Fibroblast of lung (primary cell): ENCODE measurements at regions not wholly inside any gene's neighbourhood (a gene's known extent, or its start where the extent isn't known, plus 50 kb on each side); places are given as distances from the start of the nearest gene placed in this dataset.

ENCODE experiments used
- DNase-seq, 2 donors: peaks; one replicate each; pipeline versions ENCODE4 v3.0.0 to v3.0.0-alpha.2; 2010; ENCODE audit warnings: low read depth in 2 of 2
- H2AFZ ChIP-seq: 2 replicates; pipeline ENCODE4 v1.5.1; 2012; ENCODE audit warnings: low read length, control low read depth, inconsistent platforms
- H3K27ac ChIP-seq: 2 replicates; pipeline ENCODE4 v1.5.1; 2011; ENCODE audit warnings: low read length, control low read depth; ENCODE audit not compliant: insufficient read depth
- H3K27me3 ChIP-seq: 2 replicates; pipeline ENCODE4 v1.5.1; 2011; ENCODE audit warnings: mild to moderate bottlenecking, low read length; ENCODE audit not compliant: control insufficient read depth, insufficient read depth
- H3K36me3 ChIP-seq: 2 replicates; pipeline ENCODE4 v1.5.1; 2011; ENCODE audit warnings: low read length; ENCODE audit not compliant: control insufficient read depth, insufficient read depth
- H3K4me1 ChIP-seq: 2 replicates; pipeline ENCODE4 v1.5.1; 2011; ENCODE audit warnings: low read length; ENCODE audit not compliant: control insufficient read depth, insufficient read depth; ENCODE audit errors: extremely low read depth
- H3K4me2 ChIP-seq: 2 replicates; pipeline ENCODE4 v1.5.1; 2011; ENCODE audit warnings: low read length, control low read depth; ENCODE audit not compliant: insufficient read depth; ENCODE audit errors: extremely low read depth
- H3K4me3 ChIP-seq, 4 experiments: fragments of 200-600 bp in 1 of 4; sonication (generic) in 1 of 4; replicated peaks in 1 of 4; 2 replicates each; pipeline ENCODE4 v1.5.1; 2011 to 2016; ENCODE audit warnings: low read length in 4 of 4, low read depth in 3 of 4, mild to moderate bottlenecking in 3 of 4, control low read depth in 2 of 4, inconsistent platforms in 1 of 4, mixed read lengths in 1 of 4; ENCODE audit not compliant: insufficient read depth in 1 of 4; ENCODE audit errors: control extremely low read depth in 1 of 4
- H3K79me2 ChIP-seq: 2 replicates; pipeline ENCODE4 v1.5.1; 2012; ENCODE audit warnings: mild to moderate bottlenecking, low read length, inconsistent platforms; ENCODE audit not compliant: control insufficient read depth, insufficient read depth
- H3K9ac ChIP-seq: 2 replicates; pipeline ENCODE4 v1.5.1; 2011; ENCODE audit warnings: mild to moderate bottlenecking, low read length, control low read depth; ENCODE audit not compliant: insufficient read depth
- H3K9me3 ChIP-seq: 2 replicates; pipeline ENCODE4 v1.5.1; 2012; ENCODE audit warnings: low read depth, low read length; ENCODE audit not compliant: control insufficient read depth, insufficient read depth
- H4K20me1 ChIP-seq: 2 replicates; pipeline ENCODE4 v1.5.1; 2011; ENCODE audit warnings: low read length; ENCODE audit not compliant: control insufficient read depth, insufficient read depth; ENCODE audit errors: extremely low read depth
- CTCF ChIP-seq, 2 donors: IDR thresholded peaks in 1 of 2; conservative IDR thresholded peaks in 1 of 2; 1 replicate in 1 of 2; 2 replicates in 1 of 2; pipeline ENCODE4 v1.5.1; 2011 to 2012; ENCODE audit warnings: low read length in 2 of 2, control low read depth in 1 of 2, inconsistent platforms in 1 of 2, low read depth in 1 of 2, mild to moderate bottlenecking in 1 of 2
- EZH2 ChIP-seq: IDR thresholded peaks from 2 replicates; pipeline ENCODE4 v1.5.1; 2012; ENCODE audit warnings: low read length, control low read depth, mild to moderate bottlenecking; ENCODE audit errors: missing control alignments

GRCh38 chr13:99782669-99783068 is 188.9 kb downstream of the ZIC5 start:
- no peaks in the 10 kb centered on the region for H3K9me3 ChIP-seq
- H4K20me1 ChIP-seq, result no peaks in the 10 kb centered on the region
- no peak for DNase-seq
- H3K79me2 ChIP-seq, result no peaks in the 10 kb centered on the region
- no peak overlapping the region for H3K27ac ChIP-seq
- H3K9ac ChIP-seq, result no peak overlapping the region
- no peak overlapping the region for H3K4me2 ChIP-seq
- H2AFZ ChIP-seq, result no peak overlapping the region
- no peaks in the 10 kb centered on the region for H3K4me1 ChIP-seq
- TF ChIP-seq CTCF (conservative IDR thresholded peaks at IDR 0.05 in 1 of 2, IDR thresholded peaks at IDR 0.05 in 1 of 2; ENCODE audit: low read depth in 1 of 2, low read length in 2 of 2), result no peak
- TF ChIP-seq EZH2, result no peak
- H3K36me3 ChIP-seq, result no peaks in the 10 kb centered on the region
- H3K4me3 ChIP-seq, result no peak overlapping the region
- H3K27me3 ChIP-seq, result no peaks in the 10 kb centered on the region

GRCh38 chr13:99778500-99778899 is 193.1 kb downstream of the ZIC5 start:
- Histone ChIP-seq H3K9me3 (no peaks in the 10 kb centered on the region), H3K4me3 (no peak overlapping the region), H2AFZ (no peak overlapping the region), H4K20me1 (no peaks in the 10 kb centered on the region), H3K4me1 (no peaks in the 10 kb centered on the region), H3K9ac (no peak overlapping the region), H3K4me2 (no peak overlapping the region), H3K27me3 (no peaks in the 10 kb centered on the region), H3K27ac (no peak overlapping the region), H3K36me3 (no peaks in the 10 kb centered on the region), H3K79me2 (no peaks in the 10 kb centered on the region)
- TF ChIP-seq EZH2, result no peak
- no peak for TF ChIP-seq CTCF (conservative IDR thresholded peaks at IDR 0.05 in 1 of 2, IDR thresholded peaks at IDR 0.05 in 1 of 2; ENCODE audit: low read depth in 1 of 2, low read length in 2 of 2)
- DNase-seq, result no peak

- no peak for TF ChIP-seq EZH2
- no peak for TF ChIP-seq CTCF (conservative IDR thresholded peaks at IDR 0.05 in 1 of 2, IDR thresholded peaks at IDR 0.05 in 1 of 2; ENCODE audit: low read depth in 1 of 2, low read length in 2 of 2)
- Histone ChIP-seq H3K4me2 (no peak overlapping the region), H3K9ac (no peak overlapping the region), H3K79me2 (no peaks in the 10 kb centered on the region), H3K36me3 (no peaks in the 10 kb centered on the region), H2AFZ (no peak overlapping the region), H3K27me3 (no peaks in the 10 kb centered on the region), H4K20me1 (no peaks in the 10 kb centered on the region), H3K4me1 (no peaks in the 10 kb centered on the region), H3K27ac (no peak overlapping the region), H3K4me3 (no peak overlapping the region), H3K9me3 (no peaks in the 10 kb centered on the region)
- no peak for DNase-seq
Measured at GRCh38 chr13:99777873-99778272, 193.7 kb downstream of the ZIC5 start.
